ENCODE measurements at regions not wholly inside any gene's neighbourhood (a gene's known extent, or its start where the extent isn't known, plus 50 kb on each side); places are given as distances from the start of the nearest gene placed in this dataset.
A peak's percentile ranks its signal among the peaks of the same experiment; 100 is the strongest.

- Histone ChIP-seq H3K36me3 (ENCODE audit: insufficient read depth, insufficient read length, low read length) (no peaks in the 10 kb centered on the region), H3K9ac (ENCODE audit: insufficient read length, low read depth) (no peak overlapping the region), H3K9me3 (ENCODE audit: insufficient read depth, low read length) (no peaks in the 10 kb centered on the region), H3K27me3 (ENCODE audit: insufficient read depth, insufficient read length) (no peaks in the 10 kb centered on the region), H3K4me3 (ENCODE audit: insufficient read length, low read depth) (no peak overlapping the region), H3K4me1 (ENCODE audit: insufficient read depth, insufficient read length) (no peaks in the 10 kb centered on the region)
- TF ChIP-seq YY1 (IDR thresholded peaks at IDR 0.05; ENCODE audit: insufficient read depth, insufficient read length) (no peak), SUZ12 (IDR thresholded peaks at IDR 0.05; ENCODE audit: extremely low read depth, insufficient read depth, insufficient read length) (no peak), ZNF274 (IDR thresholded peaks at IDR 0.05; ENCODE audit: low read depth, low read length) (no peak)
- no peak for DNase-seq (ENCODE audit: low read depth, low spot score)
These were observed 720.4 kb upstream of the ADGRL4 start for GRCh38 chr1:79726911-79727310.

- H3K9ac ChIP-seq (ENCODE audit: insufficient read length, low read depth): no peak overlapping the region
- DNase-seq (ENCODE audit: low read depth, low spot score): no peak
- TF ChIP-seq ZNF274 (IDR thresholded peaks at IDR 0.05; ENCODE audit: low read depth, low read length) (no peak), SUZ12 (IDR thresholded peaks at IDR 0.05; ENCODE audit: extremely low read depth, insufficient read depth, insufficient read length) (no peak), YY1 (IDR thresholded peaks at IDR 0.05; ENCODE audit: insufficient read depth, insufficient read length) (no peak)
- H3K4me3 ChIP-seq (ENCODE audit: insufficient read length, low read depth): no peak overlapping the region
- no peaks in the 10 kb centered on the region for H3K36me3 ChIP-seq (ENCODE audit: insufficient read depth, insufficient read length, low read length)
- no peaks in the 10 kb centered on the region for H3K9me3 ChIP-seq (ENCODE audit: insufficient read depth, low read length)
- H3K4me1 ChIP-seq (ENCODE audit: insufficient read depth, insufficient read length): no peaks in the 10 kb centered on the region
- no peaks in the 10 kb centered on the region for H3K27me3 ChIP-seq (ENCODE audit: insufficient read depth, insufficient read length)
These were observed 719.8 kb upstream of the ADGRL4 start for GRCh38 chr1:79726321-79726720.

- Histone ChIP-seq H3K4me3 (ENCODE audit: insufficient read length, low read depth) (no peak overlapping the region), H3K4me1 (ENCODE audit: insufficient read depth, insufficient read length) (no peaks in the 10 kb centered on the region), H3K36me3 (ENCODE audit: insufficient read depth, insufficient read length, low read length) (no peaks in the 10 kb centered on the region), H3K27me3 (ENCODE audit: insufficient read depth, insufficient read length) (no peaks in the 10 kb centered on the region), H3K9ac (ENCODE audit: insufficient read length, low read depth) (no peak overlapping the region), H3K9me3 (ENCODE audit: insufficient read depth, low read length) (peaks cover 17% of the 10 kb centered on the region; the same call in 1 of the 2 replicates)
- DNase-seq (ENCODE audit: low read depth, low spot score): peak; percentile 28
- TF ChIP-seq ZNF274 (IDR thresholded peaks at IDR 0.05; ENCODE audit: low read depth, low read length) (no peak), YY1 (IDR thresholded peaks at IDR 0.05; ENCODE audit: insufficient read depth, insufficient read length) (no peak), SUZ12 (IDR thresholded peaks at IDR 0.05; ENCODE audit: extremely low read depth, insufficient read depth, insufficient read length) (no peak)
These were observed 709.9 kb upstream of the ADGRL4 start for GRCh38 chr1:79716447-79716846.

GRCh38 chr1:79714664-79715063 lies 708.1 kb upstream of the ADGRL4 start:
- H3K9ac ChIP-seq (ENCODE audit: insufficient read length, low read depth): no peak overlapping the region
- H3K27me3 ChIP-seq (ENCODE audit: insufficient read depth, insufficient read length): no peaks in the 10 kb centered on the region
- TF ChIP-seq ZNF274 (IDR thresholded peaks at IDR 0.05; ENCODE audit: low read depth, low read length): no peak
- no peak for TF ChIP-seq SUZ12 (IDR thresholded peaks at IDR 0.05; ENCODE audit: extremely low read depth, insufficient read depth, insufficient read length)
- no peak for TF ChIP-seq YY1 (IDR thresholded peaks at IDR 0.05; ENCODE audit: insufficient read depth, insufficient read length)
- no peak for DNase-seq (ENCODE audit: low read depth, low spot score)
- H3K36me3 ChIP-seq (ENCODE audit: insufficient read depth, insufficient read length, low read length): no peaks in the 10 kb centered on the region
- H3K4me1 ChIP-seq (ENCODE audit: insufficient read depth, insufficient read length): no peaks in the 10 kb centered on the region
- H3K4me3 ChIP-seq (ENCODE audit: insufficient read length, low read depth): no peak overlapping the region
- peaks cover 16% of the 10 kb centered on the region; the same call in 1 of the 2 replicates for H3K9me3 ChIP-seq (ENCODE audit: insufficient read depth, low read length)

- Histone ChIP-seq H3K4me3 (ENCODE audit: insufficient read length, low read depth) (no peak overlapping the region), H3K27me3 (ENCODE audit: insufficient read depth, insufficient read length) (no peaks in the 10 kb centered on the region), H3K36me3 (ENCODE audit: insufficient read depth, insufficient read length, low read length) (no peaks in the 10 kb centered on the region), H3K9me3 (ENCODE audit: insufficient read depth, low read length) (no peaks in the 10 kb centered on the region), H3K4me1 (ENCODE audit: insufficient read depth, insufficient read length) (no peaks in the 10 kb centered on the region), H3K9ac (ENCODE audit: insufficient read length, low read depth) (no peak overlapping the region)
- TF ChIP-seq ZNF274 (IDR thresholded peaks at IDR 0.05; ENCODE audit: low read depth, low read length) (no peak), SUZ12 (IDR thresholded peaks at IDR 0.05; ENCODE audit: extremely low read depth, insufficient read depth, insufficient read length) (no peak), YY1 (IDR thresholded peaks at IDR 0.05; ENCODE audit: insufficient read depth, insufficient read length) (no peak)
- DNase-seq (ENCODE audit: low read depth, low spot score): no peak
These were observed 704.5 kb upstream of the ADGRL4 start for GRCh38 chr1:79711001-79711431.

GRCh38 chr1:79708646-79709265 lies 702.2 kb upstream of the ADGRL4 start:
- H3K9ac ChIP-seq (ENCODE audit: insufficient read length, low read depth): no peak overlapping the region
- TF ChIP-seq SUZ12 (IDR thresholded peaks at IDR 0.05; ENCODE audit: extremely low read depth, insufficient read depth, insufficient read length) (no peak), ZNF274 (IDR thresholded peaks at IDR 0.05; ENCODE audit: low read depth, low read length) (no peak), YY1 (IDR thresholded peaks at IDR 0.05; ENCODE audit: insufficient read depth, insufficient read length) (no peak)
- no peak for DNase-seq (ENCODE audit: low read depth, low spot score)
- H3K4me1 ChIP-seq (ENCODE audit: insufficient read depth, insufficient read length): no peaks in the 10 kb centered on the region
- H3K9me3 ChIP-seq (ENCODE audit: insufficient read depth, low read length): no peaks in the 10 kb centered on the region
- H3K27me3 ChIP-seq (ENCODE audit: insufficient read depth, insufficient read length): no peaks in the 10 kb centered on the region
- no peak overlapping the region for H3K4me3 ChIP-seq (ENCODE audit: insufficient read length, low read depth)
- no peaks in the 10 kb centered on the region for H3K36me3 ChIP-seq (ENCODE audit: insufficient read depth, insufficient read length, low read length)

GRCh38 chr1:79705218-79705617 lies 698.7 kb upstream of the ADGRL4 start:
- Histone ChIP-seq H3K9ac (ENCODE audit: insufficient read length, low read depth) (no peak overlapping the region), H3K4me3 (ENCODE audit: insufficient read length, low read depth) (no peak overlapping the region), H3K27me3 (ENCODE audit: insufficient read depth, insufficient read length) (no peaks in the 10 kb centered on the region), H3K36me3 (ENCODE audit: insufficient read depth, insufficient read length, low read length) (no peaks in the 10 kb centered on the region), H3K4me1 (ENCODE audit: insufficient read depth, insufficient read length) (peaks cover 2% of the 10 kb centered on the region), H3K9me3 (ENCODE audit: insufficient read depth, low read length) (no peaks in the 10 kb centered on the region; the same call in 1 of the 2 replicates)
- no peak for DNase-seq (ENCODE audit: low read depth, low spot score)
- TF ChIP-seq ZNF274 (IDR thresholded peaks at IDR 0.05; ENCODE audit: low read depth, low read length): no peak
- no peak for TF ChIP-seq SUZ12 (IDR thresholded peaks at IDR 0.05; ENCODE audit: extremely low read depth, insufficient read depth, insufficient read length)
